LHCN-M2 (cell line): ENCODE measurements at regions not wholly inside any gene's neighbourhood (a gene's known extent, or its start where the extent isn't known, plus 50 kb on each side); places are given as distances from the start of the nearest gene placed in this dataset.

Experiments used
- DNase-seq: peaks from one replicate; pipeline ENCODE4 v3.0.0-alpha.2; 2012; ENCODE audit warnings: low read depth

GRCh38 chr18:60775978-60776377, 403.4 kb upstream of the MC4R start:
- DNase-seq, result no peak

- DNase-seq, result no peak
Measured at GRCh38 chr18:60784161-60784560, 411.6 kb upstream of the MC4R start.

- no peak for DNase-seq
Measured at GRCh38 chr18:60794802-60795201, 422.2 kb upstream of the MC4R start.

- no peak for DNase-seq
Measured at GRCh38 chr18:60804415-60804814, 431.8 kb upstream of the MC4R start.

- DNase-seq, result no peak
Measured at GRCh38 chr18:60809937-60810336, 437.4 kb upstream of the MC4R start.

- no peak for DNase-seq
Measured at GRCh38 chr18:60812921-60813320, 440.3 kb upstream of the MC4R start.

- no peak for DNase-seq
Measured at GRCh38 chr18:60826346-60826745, 453.8 kb upstream of the MC4R start.

- no peak for DNase-seq
Measured at GRCh38 chr18:60831971-60832370, 459.4 kb upstream of the MC4R start.

- no peak for DNase-seq
Measured at GRCh38 chr18:60838677-60839076, 466.1 kb upstream of the MC4R start.

- no peak for DNase-seq
Measured at GRCh38 chr18:60846396-60846795, 473.8 kb upstream of the MC4R start.

GRCh38 chr18:60847517-60847916, 474.9 kb upstream of the MC4R start:
- no peak for DNase-seq

GRCh38 chr18:60861575-60861974, 471.7 kb upstream of the CDH20 start:
- DNase-seq, result peak; percentile 1

GRCh38 chr18:60862988-60863387, 470.2 kb upstream of the CDH20 start:
- no peak for DNase-seq

GRCh38 chr18:60865801-60866200, 467.4 kb upstream of the CDH20 start:
- DNase-seq, result no peak

GRCh38 chr18:60870261-60871153, 462.7 kb upstream of the CDH20 start:
- no peak for DNase-seq

GRCh38 chr18:60872434-60872833, 460.8 kb upstream of the CDH20 start:
- no peak for DNase-seq

GRCh38 chr18:60873708-60874107, 459.5 kb upstream of the CDH20 start:
- DNase-seq, result no peak

GRCh38 chr18:60875957-60876507, 457.2 kb upstream of the CDH20 start:
- DNase-seq, result no peak

GRCh38 chr18:60880184-60880583, 453.0 kb upstream of the CDH20 start:
- no peak for DNase-seq

- no peak for DNase-seq
Measured at GRCh38 chr18:60883587-60883986, 449.6 kb upstream of the CDH20 start.

GRCh38 chr18:60888071-60888624, 445.1 kb upstream of the CDH20 start:
- DNase-seq, result no peak

GRCh38 chr18:60889442-60889841, 443.8 kb upstream of the CDH20 start:
- DNase-seq, result no peak

- DNase-seq, result no peak
Measured at GRCh38 chr18:60891936-60892335, 441.3 kb upstream of the CDH20 start.
